ENCODE measurements at regions not wholly inside any gene's neighbourhood (a gene's known extent, or its start where the extent isn't known, plus 50 kb on each side); places are given as distances from the start of the nearest gene placed in this dataset.

DNA sequence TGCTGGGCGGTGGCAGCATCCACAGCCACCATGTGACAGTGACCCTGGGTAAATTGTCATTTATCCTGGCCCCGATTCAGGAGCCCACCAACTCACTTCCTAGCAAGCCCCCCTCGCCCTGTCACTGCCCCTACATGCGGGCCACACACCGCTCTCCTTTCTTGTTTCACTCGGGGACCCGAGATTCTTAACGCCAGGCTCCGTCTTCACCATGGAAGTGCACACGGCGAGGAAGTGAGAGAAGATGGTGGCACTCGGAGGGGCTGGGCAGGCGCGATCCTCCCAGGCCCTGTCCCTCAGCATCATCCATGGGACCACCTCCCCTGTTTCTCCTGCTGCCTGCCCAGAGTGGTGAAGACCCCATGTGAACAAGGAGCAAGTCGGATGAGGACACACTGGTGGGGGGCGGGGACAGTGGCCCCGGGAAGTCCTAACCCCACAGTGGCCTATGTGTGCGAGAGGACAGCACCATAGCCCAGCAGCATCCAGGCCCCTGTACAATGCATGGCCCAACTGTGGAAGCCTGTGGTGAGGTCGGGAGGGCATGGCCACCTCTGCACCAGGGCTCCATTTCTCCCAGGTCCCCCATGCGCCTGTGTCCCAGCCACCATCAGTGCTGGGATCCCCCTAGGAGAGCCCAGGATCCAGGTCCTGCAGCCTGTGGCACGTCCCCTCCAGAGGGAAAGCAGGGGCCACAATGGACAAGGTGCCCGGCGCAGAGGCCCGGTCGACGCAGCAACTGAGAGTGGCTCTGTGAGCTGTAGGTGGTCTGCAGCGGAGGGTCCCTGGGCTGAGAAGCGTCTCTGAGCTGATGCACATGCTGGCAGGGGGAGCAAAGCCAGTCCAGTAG, 262.8 kb downstream of the BRD1 start:
- DNase-seq = no peak

DNA sequence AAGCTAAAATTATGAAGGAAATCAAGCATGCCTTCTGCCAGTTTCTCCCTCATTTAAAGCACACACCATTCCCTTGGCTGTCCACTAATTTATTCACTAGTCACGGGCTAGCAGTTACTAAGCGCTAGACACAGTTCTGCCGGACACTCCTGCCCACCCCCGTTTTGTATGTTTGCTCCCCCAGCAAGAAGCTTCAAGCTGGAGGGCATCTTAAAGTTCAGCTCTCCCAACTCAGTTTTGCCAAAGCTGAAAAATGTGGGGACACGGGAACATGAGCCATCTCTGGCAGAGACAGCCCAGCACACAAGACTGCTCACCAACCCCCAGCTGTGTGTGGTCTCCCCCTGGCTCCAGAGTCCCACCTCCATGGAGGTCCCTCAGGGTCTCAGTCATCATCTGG, 263.6 kb downstream of the BRD1 start:
- DNase-seq = no peak

DNA sequence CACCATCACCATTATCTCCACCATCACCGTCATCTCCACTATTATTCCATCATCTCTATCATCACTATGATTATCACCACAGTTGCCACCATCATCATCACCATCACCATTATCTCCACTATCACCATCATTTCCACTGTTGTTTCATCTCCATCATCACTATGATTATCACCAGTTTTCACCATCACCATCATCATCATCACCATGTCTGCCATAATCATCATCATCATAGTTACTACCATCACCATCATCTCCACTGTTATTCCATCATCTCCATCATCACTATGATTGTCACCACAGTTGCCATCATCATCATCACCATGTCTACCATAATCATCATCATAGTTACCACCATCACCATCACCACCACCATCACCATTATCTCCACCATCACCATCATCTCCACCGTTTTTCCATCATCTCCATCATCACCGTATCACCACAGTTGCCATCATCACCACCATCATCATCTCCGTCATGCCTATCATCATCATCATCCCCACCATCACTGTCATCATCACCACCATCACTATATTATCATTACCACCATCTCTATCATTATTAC, 264.9 kb downstream of the BRD1 start:
- no peak for DNase-seq

DNA sequence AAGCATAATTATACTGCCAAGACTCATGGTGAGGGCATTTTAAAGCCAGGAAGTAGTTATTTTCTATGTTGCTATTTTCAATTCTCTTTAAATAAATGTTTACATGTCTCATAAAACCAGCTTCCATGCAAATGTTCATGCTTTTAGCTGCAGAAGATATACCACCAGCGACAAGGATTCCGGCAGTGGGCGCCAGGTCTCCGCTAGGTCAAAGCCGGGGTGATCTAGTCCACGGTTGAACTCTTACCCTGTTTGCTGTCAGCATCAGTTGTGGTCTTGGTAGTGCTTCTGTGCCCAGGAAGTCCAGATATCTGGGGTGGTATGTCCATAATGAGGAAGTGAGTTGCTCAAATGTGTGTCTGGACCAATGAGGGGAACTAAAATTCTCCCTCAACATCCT, 265.7 kb downstream of the BRD1 start:
- DNase-seq = no peak

DNA sequence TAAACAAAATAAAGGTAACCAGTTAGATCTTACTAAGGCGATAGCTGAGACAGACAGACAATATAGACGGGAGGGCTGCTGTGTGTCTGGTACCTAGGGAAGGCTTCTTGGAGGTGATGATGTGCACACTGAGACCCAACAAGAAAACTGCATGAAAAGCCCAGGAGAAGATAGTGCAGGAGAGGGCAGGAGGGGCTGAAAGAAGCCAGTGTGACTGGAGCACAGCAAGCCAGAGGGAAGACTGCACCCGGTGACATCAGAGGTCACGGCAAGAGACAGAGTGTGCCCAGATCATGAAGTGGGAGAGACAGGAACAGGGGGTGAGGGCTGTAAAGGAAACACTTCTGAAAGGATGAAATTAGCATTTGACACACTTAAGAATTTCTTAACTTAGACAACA, 266.3 kb downstream of the BRD1 start:
- no peak for DNase-seq

DNA sequence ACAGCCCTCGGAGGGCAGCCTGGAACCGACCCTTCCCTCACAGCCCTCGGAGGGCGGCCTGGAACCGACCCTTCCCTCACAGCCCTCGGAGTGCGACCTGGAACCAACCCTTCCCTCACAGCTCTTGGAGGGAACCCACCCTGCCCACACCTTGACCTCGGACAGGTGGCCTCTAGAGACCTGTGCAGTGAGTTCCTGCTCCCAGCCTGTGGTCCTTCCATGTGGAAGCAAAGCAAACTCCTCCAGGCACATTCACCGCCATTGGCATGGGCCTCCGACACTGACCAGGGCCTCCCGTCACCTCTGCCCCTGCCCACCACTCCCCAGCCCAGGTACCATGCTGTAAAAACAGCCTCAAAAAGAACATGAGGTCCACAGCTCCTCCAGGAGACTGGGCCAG, 272.1 kb downstream of the BRD1 start:
- no peak for DNase-seq

DNA sequence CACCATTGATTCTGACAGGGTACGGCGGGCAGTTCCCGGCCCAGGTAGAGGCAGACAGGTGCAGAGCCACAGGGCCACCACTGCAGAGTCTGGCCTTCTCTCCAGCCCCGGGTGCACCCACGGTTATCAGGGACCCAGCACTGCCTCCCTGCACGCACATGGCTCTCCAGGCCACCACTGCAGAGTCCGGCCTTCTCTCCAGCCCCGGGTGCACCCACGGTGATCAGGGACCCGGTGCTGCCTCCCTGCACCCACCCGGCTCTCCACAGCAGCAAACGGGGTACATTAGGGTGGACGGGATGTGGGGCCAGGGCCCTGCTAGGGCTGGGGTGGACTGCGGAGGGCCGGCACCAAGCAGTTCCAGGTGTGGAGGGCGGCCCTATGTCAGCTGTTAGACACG, 272.9 kb downstream of the BRD1 start:
- DNase-seq = no peak

DNA sequence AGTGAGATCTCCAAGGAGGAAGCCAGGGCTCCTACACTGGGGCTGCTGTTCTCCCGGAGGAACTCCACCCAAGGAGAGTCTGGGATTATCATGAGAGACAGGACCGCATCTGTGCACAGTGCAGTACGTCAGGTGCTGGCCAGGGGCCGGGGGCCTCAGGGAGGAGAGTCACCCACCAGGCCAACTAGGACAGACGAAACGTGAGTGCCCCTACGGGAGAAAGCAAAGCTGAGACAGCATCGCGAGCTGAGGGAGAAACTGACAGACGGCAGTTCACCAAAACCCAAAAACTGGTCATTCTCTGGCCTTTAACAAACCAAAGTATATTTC, 273.4 kb downstream of the BRD1 start:
- DNase-seq = no peak

DNA sequence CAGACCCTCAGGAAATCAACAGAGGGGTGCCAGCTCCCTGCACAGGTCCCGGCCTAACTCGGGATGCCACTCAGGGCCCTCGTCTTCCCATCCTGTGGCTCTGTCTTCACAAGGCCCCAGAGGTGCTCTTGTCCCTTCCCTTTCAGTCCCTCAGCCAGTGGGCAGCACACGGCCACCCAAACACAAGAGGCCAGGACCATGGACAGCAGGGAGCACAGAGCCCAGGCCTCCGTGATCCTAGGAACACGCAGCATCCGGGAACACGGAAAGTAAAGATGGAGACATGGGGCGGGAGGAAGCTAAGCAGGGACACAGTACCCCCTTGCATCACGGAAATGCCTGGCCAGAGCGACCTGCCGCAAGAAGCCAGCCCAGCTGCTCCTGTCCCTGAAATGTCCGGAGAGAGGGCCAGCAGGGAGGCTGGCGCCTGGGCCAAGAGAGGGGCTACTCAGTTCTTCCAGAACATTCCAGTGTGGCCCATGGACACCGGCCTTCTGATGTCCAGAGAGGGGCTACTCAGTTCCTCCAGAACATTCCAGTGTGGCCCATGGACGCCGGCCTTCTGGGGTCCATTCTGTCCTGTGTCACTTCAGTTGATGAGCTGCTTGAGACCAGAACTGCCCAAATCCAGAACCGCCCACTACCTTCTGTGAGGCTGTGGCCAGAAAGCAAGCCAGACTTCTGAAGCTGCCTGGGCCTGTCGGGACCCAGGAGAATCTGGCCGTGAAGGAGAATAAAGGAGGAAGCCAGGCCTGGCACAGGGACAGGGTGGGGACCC, 274.0 kb downstream of the BRD1 start:
- no peak for DNase-seq

DNA sequence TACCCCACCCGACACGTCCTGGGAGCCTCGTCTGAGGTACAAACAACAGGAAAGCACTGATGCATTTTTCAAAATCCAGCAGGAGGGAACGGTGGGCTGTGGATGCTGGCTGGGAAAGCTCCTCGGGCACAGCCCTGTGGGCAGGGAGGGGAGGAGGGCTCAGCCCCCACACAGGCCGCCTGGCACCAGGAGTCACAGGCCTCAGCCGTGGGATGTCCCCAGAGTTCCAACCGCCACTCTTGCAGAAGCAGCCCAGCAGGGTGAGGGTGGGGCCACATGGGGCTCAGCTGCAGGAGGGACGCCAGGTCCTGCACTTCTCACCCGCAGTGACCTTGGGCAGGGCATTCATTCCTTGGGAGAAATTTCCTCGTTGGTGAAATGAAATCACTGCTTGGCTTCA, 274.6 kb downstream of the BRD1 start:
- no peak for DNase-seq

DNA sequence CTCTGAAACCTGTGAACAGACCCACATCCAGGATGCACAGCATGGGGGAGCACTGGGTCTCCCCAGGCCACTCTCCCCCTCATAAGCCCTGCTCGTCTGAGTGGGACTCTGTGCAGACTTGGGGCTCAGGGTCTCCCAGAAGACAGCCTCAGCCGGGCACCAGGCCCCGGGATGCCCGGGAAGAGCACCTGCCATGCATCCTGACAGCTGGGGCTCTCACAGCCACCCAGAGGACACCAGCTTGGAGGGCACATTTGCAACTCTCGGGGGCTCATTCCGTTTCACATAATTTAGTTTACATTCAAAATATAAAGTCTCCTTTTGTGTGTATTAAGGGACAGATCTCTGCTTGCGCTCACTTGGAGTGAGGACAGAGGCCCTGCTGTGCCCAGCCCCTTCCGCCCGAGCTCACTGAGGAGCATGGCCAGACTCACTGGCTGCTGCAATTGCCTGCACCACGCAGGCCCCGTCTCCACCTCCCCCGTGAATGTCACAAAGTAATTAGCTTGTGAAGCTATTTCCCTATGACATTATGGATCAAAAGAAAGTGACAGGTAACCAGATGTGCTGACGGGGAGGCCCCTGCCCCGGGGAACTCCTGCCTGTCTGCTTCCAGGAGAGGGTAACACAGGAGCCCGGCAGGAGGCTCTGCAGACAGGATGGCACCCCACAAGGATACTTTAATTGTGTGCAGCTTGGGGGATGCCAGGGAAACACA, 275.6 kb downstream of the BRD1 start:
- DNase-seq = no peak

DNA sequence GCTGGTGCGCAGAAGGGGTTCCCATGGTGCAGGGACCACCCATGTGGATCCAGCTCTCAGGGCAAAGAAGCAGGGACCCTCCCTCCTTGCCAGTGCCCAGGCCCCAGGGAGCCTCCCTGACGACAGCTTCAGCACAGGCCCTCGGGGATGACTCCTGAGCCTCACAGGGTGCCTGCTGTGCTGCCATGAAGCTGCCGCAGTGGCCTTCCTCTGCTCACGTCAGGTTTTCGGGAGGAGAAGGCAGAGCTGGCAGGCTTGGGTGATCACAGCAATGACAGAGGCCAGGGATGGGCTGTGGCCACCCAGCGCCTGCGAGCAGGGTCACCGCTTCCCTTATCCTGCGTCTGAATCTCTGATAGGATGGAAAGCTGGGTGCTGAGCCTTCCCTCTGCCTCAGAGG, 276.2 kb downstream of the BRD1 start:
- DNase-seq = no peak

DNA sequence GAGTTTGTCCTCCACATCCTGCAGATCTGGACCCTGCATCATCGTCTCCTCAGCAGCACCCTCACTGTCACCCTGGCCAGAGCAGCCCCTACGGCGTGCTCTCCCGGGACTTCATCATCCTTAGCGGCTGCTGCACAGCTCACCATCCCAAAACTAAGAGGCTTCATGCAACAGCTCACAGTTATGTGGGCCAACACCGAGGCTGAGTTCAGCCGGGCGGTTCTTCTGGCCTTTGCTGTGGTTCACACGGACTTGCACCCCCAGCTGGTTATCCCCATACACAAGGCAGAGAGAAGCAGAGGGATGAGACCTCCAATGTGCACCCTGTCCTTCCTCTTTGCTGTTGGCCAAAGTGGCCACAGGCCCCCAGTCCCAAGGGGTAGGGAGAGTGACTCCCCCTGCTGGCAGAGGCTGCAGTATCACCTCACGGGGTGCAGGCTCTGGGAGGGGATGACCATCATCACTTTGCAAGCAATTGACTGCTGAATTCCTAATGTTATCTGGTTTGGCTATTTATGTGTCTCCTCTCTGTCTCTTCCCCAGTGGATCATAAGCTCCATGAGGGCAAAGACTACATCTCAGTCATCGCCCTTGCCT, 276.8 kb downstream of the BRD1 start:
- DNase-seq = no peak

DNA sequence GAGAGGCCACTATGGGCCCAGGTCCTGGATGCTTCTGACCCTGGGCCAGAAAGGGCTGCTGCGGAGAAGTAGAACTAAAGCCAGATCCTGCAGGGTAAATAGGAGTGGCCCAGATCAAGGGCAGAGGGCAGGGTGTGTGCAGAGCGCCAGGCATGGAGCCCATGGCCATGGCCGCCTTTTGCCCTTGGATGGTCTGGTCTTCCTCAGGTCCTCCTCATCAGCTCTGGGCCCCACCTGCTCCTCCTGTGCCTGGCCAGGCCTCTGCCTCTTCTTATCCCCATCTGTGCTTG, 277.6 kb downstream of the BRD1 start:
- no peak for DNase-seq

DNA sequence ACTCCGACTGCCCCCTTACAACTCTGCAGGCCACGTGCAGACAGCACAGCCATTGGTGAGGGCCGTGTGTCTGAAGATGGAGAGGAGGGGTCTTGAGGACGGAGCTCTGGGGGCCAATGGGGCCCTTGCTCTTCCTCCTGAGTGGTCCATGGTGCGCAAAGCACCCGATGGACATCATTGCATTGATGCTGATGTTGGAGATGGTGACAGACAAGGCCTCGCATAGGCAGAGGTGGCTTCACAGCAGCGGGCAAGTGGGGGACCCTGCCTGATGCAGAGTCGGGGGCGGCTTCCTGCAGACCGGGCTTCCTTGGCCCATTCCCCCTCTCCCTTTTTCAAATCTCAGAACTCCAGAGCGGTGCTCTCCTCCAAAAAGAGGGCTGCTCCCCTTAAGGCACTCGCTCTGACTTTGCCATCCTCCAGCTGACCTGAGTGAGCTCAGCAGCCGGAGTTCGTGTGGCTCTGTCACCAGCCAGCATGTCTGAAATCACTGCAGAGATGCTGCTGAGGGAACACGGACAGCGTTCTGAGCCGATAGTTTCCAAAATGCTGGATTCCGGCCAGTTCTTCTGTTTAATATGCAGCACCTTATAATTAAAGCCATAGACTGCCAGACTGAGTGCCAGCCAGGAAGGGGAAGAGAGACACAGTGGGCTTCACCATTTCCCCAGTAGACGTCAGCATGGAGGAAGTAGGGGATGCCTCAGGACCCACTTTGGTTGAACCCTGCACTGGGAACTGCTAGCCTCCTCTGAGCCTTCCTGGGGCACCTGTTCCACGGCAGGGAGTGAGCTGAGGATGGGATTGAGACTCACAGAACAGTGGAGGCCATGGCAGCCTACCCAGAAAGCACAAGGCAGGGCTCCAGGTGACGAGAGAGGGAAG, 278.2 kb downstream of the BRD1 start:
- no peak for DNase-seq

DNA sequence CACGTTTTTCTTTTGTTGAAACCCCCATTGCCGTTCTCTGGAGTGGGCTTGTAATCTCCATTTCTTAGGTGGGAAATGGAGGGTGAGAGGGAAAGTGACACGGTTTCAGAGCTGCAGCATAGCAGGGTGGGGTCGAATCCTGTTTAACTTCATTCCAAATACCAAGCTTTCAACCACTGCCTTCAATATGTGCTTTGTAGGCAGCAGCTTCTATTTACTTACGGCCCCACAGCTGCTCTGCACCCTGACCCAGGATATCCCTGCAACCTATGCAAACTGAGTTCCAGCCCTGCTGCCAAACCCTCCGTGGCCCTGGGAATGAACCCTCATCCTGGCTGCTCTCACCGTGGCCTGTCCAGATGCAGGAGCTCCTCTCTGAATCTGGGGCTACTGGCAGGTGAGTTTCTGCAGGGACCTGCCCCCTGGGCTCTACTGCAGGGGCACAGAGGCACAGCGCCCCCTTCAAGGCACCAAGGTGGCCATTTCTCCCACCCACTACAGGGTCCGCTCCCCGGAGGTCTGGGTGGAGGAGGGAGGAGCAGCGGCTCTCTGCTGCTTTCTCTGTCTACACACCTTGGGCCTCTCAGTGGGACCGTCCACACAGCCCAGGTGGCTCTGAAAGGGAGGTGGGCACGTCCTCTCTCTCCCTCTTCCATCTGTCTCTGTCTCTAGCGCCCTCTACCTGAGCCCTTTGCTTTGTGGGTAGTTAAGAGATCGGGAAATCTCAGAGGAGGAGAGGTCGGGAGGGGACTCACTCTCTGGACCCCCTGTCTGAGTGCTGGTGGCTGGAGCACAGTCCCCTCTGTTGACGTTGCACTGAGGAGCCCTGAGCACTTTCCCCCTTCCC, 279.1 kb downstream of the BRD1 start:
- no peak for DNase-seq

DNA sequence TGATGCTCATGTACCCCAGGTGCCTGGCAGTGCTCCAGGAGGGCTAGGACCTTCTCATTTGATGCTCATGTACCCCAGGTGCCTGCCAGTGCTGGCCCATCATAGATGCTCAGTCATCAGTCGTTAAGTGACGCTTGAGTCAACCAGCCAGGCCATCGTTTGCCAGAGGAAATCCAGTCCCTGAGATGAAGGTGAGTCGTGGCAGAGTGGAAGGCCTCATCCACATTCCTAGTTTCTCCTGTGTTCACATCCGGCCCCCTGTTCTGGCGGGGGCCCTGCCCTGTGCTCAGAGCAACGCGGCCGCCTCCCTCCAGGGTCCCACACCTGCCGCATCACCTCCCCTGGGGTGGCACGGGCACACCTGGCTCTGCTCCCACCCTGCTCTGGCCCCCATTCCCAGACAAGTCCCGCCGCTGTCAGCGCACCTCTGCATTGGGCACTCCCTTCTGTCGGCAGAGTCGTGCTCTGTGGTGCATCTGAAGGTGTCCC, 279.9 kb downstream of the BRD1 start:
- DNase-seq = no peak

DNA sequence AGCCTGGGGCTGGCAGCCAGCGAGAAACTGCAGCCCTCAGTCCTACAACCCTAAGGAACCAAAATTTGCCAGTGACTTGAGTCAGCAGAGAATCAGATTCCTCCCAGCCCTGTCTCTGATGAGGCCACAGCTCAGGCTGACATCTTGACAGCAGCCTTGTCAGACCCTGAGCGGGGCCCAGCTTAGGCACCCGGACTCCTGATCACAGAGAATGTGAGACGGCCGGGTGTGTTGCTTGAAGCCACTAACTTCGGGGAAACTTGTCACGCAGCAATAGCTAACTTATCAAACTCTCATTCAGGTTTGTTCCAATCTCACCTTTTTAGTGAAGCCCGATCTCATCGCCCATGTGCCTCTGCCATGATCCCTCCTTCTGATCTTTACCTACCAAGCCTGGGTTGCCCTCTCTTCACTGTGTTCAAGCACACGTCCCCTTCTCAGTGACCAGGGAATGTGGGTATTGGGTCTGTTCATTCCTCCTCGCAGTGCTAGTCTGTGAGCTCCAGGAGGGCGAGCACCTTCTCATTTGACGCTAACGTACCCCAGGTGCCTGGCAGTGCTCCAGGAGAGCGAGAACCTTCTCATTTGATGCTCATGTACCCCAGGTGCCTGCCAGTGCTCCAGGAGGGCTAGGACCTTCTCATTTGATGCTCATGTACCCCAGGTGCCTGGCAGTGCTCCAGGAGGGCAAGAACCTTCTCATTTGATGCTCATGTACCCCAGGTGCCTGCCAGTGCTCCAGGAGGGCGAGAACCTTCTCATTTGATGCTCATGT, 280.7 kb downstream of the BRD1 start:
- DNase-seq = no peak

DNA sequence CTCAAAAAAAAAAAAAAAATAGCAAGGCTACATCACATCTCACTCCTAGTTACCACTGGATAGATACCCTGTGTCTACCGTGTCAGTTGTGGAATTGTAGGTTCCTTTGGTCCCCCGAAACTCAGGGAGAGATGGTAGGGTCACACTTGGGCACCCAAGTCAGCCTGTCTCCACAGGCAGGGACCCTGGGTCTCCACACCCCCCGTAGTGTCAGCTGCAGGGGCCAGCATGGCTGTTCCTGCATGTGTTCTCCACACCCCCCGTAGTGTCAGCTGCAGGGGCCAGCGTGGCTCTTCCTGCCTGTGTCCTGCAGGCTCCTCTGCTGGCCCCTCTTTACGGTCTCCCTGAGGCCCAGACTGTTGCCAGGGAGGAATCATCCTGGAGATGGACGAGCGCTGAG, 282.1 kb downstream of the BRD1 start:
- no peak for DNase-seq

DNA sequence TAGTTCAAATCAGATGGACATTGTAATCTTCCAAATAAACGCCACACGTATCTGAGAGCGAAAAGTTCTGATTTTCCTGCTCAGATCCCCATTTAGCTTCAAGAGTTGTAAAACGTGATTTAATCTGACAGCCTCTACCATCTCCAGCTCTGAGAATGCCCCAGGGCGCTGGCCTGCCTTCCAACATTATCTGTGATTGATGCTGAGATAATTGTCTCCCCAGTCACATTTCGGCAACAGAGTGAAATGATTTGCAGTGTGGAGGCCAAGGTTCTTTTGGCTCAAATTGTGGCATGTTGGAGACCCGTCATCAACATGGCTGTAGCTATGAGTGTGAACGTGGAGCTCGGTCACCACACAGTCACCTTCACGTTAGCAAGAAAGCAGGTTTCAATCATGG, 283.4 kb downstream of the BRD1 start:
- no peak for DNase-seq
